ENCODE measurements at regions not wholly inside any gene's neighbourhood (a gene's known extent, or its start where the extent isn't known, plus 50 kb on each side); places are given as distances from the start of the nearest gene placed in this dataset.

DNA sequence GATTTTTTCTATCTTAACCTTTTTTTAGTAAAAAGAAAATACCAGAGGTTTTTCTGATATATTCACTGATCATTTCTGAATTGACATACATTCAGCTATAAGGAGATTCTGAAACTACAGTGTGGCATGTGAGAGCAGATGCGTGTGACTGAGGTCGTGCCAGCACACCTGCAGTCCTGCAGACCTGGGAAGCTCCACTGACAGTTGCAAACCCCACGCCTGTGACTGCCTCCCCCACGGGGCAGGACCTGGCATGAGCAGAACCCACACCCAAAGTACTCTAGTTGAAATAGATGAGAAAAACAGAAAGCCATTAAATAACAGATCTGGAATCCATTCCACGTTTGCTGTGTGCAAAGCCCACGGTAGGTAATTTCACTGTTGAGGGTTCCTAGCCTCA, 80.7 kb downstream of the TEX29 start:
- TF ChIP-seq, protein P1, sequence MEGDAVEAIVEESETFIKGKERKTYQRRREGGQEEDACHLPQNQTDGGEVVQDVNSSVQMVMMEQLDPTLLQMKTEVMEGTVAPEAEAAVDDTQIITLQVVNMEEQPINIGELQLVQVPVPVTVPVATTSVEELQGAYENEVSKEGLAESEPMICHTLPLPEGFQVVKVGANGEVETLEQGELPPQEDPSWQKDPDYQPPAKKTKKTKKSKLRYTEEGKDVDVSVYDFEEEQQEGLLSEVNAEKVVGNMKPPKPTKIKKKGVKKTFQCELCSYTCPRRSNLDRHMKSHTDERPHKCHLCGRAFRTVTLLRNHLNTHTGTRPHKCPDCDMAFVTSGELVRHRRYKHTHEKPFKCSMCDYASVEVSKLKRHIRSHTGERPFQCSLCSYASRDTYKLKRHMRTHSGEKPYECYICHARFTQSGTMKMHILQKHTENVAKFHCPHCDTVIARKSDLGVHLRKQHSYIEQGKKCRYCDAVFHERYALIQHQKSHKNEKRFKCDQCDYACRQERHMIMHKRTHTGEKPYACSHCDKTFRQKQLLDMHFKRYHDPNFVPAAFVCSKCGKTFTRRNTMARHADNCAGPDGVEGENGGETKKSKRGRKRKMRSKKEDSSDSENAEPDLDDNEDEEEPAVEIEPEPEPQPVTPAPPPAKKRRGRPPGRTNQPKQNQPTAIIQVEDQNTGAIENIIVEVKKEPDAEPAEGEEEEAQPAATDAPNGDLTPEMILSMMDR (conservative IDR thresholded peaks at IDR 0.05): no peak
- Histone ChIP-seq H4K8ac (replicated peaks; ENCODE audit: insufficient read length, low read depth, low read length) (no peak overlapping the region), H3K14ac (ENCODE audit: insufficient read depth, low read length) (no peak overlapping the region), H2BK15ac (ENCODE audit: low read depth, low read length) (no peak overlapping the region), H3K4me2 (ENCODE audit: insufficient read depth, insufficient read length, low read length) (no peak overlapping the region), H3K18ac (ENCODE audit: insufficient read length, low read depth, low read length) (no peak overlapping the region), H3K4me1 (ENCODE audit: insufficient read depth, low read length) (no peaks in the 10 kb centered on the region), H2BK20ac (ENCODE audit: low read depth, low read length, poor library complexity, severe bottlenecking) (no peak overlapping the region), H3K23ac (ENCODE audit: insufficient read length, low read depth, low read length) (no peak overlapping the region), H3K9me3 (ENCODE audit: control insufficient read depth, low read depth, low read length) (no peaks in the 10 kb centered on the region), H4K20me1 (ENCODE audit: control insufficient read depth, insufficient read depth, insufficient read length) (no peaks in the 10 kb centered on the region), H4K5ac (ENCODE audit: insufficient read length, low read depth, low read length) (no peak overlapping the region), H3K79me2 (ENCODE audit: insufficient read depth, low read length) (no peaks in the 10 kb centered on the region), H3T11ph (ENCODE audit: low read length) (no peak overlapping the region), H2BK5ac (ENCODE audit: insufficient read length, low read length) (no peak overlapping the region), H2AK5ac (ENCODE audit: insufficient read length, low read length) (no peak overlapping the region), H3K79me1 (ENCODE audit: insufficient read depth, low read depth, low read length, poor library complexity, severe bottlenecking) (no peaks in the 10 kb centered on the region), H3K4ac (ENCODE audit: low read depth, low read length) (no peak overlapping the region), H3K27me3 (ENCODE audit: insufficient read depth, low read length) (no peaks in the 10 kb centered on the region), H2BK120ac (ENCODE audit: low read depth, low read length, poor library complexity, severe bottlenecking) (no peak overlapping the region), H4K91ac (ENCODE audit: insufficient read length, low read depth, low read length) (no peak overlapping the region), H3K27ac (ENCODE audit: insufficient read length, low read depth, low read length) (no peak overlapping the region), H2AFZ (ENCODE audit: low read length) (no peak overlapping the region), H2BK12ac (ENCODE audit: insufficient read length, low read depth, low read length) (no peak overlapping the region), H3K56ac (ENCODE audit: insufficient read length, low read depth, low read length) (no peak overlapping the region), H3K9ac (ENCODE audit: extremely low read depth, insufficient read length, low read length) (no peak overlapping the region), H3K23me2 (ENCODE audit: insufficient read length, low read depth, low read length, poor library complexity, severe bottlenecking) (no peaks in the 10 kb centered on the region)
- H3K27me3 Mint-ChIP-seq (ENCODE audit: low read depth): peaks cover 17% of the 10 kb centered on the region
- no CpG with 5 or more reads among the region's 6 CpGs for WGBS (ENCODE audit: extremely low coverage, insufficient read length, low lambda C conversion rate)
- no peak for DNase-seq
- H3K4me3 Mint-ChIP-seq: no peak overlapping the region
- peaks cover 0 to 3% of the 10 kb centered on the region in 2 experiments; a peak in 1 of 4 replicates for H3K4me1 Mint-ChIP-seq
- H3K27ac Mint-ChIP-seq: no peak overlapping the region
- H3K36me3 Mint-ChIP-seq (ENCODE audit: insufficient read depth in 1 of 3, low read depth in 3 of 3): no peaks in the 10 kb centered on the region; a peak in 1 of 7 replicates
- peaks cover 2 to 3% of the 10 kb centered on the region in 2 experiments; a peak in 2 of 5 replicates for H3K9me3 Mint-ChIP-seq
